SK-N-SH (cell line): ENCODE measurements at regions not wholly inside any gene's neighbourhood (a gene's known extent, or its start where the extent isn't known, plus 50 kb on each side); places are given as distances from the start of the nearest gene placed in this dataset.

Experiments used
- CTCF ChIP-seq: fragments of 200-600 bp; sonication (generic); IDR thresholded peaks from 2 replicates; pipeline ENCODE4 v1.6.1; 2017; ENCODE audit warnings: antibody characterized with exemption, mild to moderate bottlenecking, moderate library complexity
- FOXJ3 ChIP-seq: sonication (generic); formaldehyde crosslinking; IDR thresholded peaks from 2 replicates; pipeline ENCODE4 v1.5.1; 2020; ENCODE audit warnings: mild to moderate bottlenecking, missing genetic modification reagents
- GABPA ChIP-seq: IDR thresholded peaks from 2 replicates; pipeline ENCODE4 v1.4.0; 2012; ENCODE audit warnings: low read depth, mild to moderate bottlenecking
- MAX ChIP-seq: IDR thresholded peaks from 2 replicates; pipeline ENCODE4 v1.4.0; 2012; ENCODE audit warnings: low read depth
- POLR2AphosphoS5 ChIP-seq: IDR thresholded peaks from 2 replicates; pipeline ENCODE4 v1.6.1; 2012; ENCODE audit warnings: low read depth, low read length
- RAD21 ChIP-seq: IDR thresholded peaks from 2 replicates; pipeline ENCODE4 v1.6.1; 2012; ENCODE audit warnings: mild to moderate bottlenecking, low read length
- RCOR1 ChIP-seq: fragments of 150-350 bp; IDR thresholded peaks from 2 replicates; pipeline ENCODE4 v1.6.1; 2017; ENCODE audit warnings: antibody characterized with exemption, low read length
- SIN3A ChIP-seq: IDR thresholded peaks from 2 replicates; pipeline ENCODE4 v1.6.1; 2012; ENCODE audit warnings: low read depth, mild to moderate bottlenecking, low read length, moderate library complexity, borderline replicate concordance
- TAF1 ChIP-seq: IDR thresholded peaks from 2 replicates; pipeline ENCODE4 v1.6.1; 2012; ENCODE audit warnings: low read depth, mild to moderate bottlenecking, low read length, moderate library complexity, borderline replicate concordance
- YY1 ChIP-seq: IDR thresholded peaks from 2 replicates; pipeline ENCODE4 v1.4.0; 2012; ENCODE audit warnings: low read depth, mild to moderate bottlenecking

GRCh38 chr18:9001209-9001608 lies 101.3 kb upstream of the NDUFV2 start:
- TF ChIP-seq TAF1 = no peak
- no peak for TF ChIP-seq RCOR1
- TF ChIP-seq CTCF = no peak
- TF ChIP-seq SIN3A = no peak
- TF ChIP-seq POLR2AphosphoS5 = no peak
- TF ChIP-seq GABPA = no peak
- no peak for TF ChIP-seq RAD21
- TF ChIP-seq MAX = no peak
- TF ChIP-seq YY1 = no peak
- no peak for TF ChIP-seq FOXJ3 (CRISPR knock-in tag)
